ENCODE measurements at regions not wholly inside any gene's neighbourhood (a gene's known extent, or its start where the extent isn't known, plus 50 kb on each side); places are given as distances from the start of the nearest gene placed in this dataset.

DNA sequence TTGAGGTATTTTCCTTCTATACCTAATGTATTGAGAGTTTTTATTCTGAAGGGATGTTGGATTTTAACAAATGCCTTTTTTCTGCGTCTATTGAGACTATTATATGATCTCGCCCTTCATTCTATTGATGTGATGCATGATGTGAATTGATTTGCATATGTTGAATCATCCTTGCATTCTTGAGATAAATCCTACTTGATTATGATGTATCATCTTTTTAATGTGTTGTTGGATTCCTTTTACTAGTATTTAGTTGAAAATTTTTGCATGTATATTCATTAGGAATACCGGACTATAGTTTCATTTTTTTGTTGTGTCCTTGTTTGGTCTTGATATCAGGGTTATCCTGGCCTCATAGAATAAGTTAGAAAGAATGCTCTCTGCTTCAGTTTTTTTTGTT, 169.7 kb downstream of the NPR3 start:
- no peaks in the 10 kb centered on the region for H3K4me1 ChIP-seq
- H3K27me3 ChIP-seq = no peaks in the 10 kb centered on the region
- intact Hi-C loops (cut with DNase I; ENCODE audit: low total_unique reads) = no loop called here
- no peak overlapping the region for H3K4me3 ChIP-seq
- TF ChIP-seq CTCF (IDR thresholded peaks at IDR 0.05) (no peak), POLR2A (IDR thresholded peaks at IDR 0.05) (no peak)
- no peaks in the 10 kb centered on the region for H3K36me3 ChIP-seq
- DNase-seq = no peak
- peaks cover 0 to 16% of the 10 kb centered on the region in 2 donors for H3K9me3 ChIP-seq
- no peak overlapping the region for H3K27ac ChIP-seq

- intact Hi-C loops (cut with DNase I; ENCODE audit: low total_unique reads) = no loop called here
- Histone ChIP-seq H3K36me3 (no peaks in the 10 kb centered on the region), H3K4me1 (no peaks in the 10 kb centered on the region), H3K27me3 (no peaks in the 10 kb centered on the region), H3K9me3 (peaks cover 0 to 9% of the 10 kb centered on the region in 2 donors), H3K27ac (no peak overlapping the region), H3K4me3 (no peak overlapping the region)
- TF ChIP-seq CTCF (IDR thresholded peaks at IDR 0.05) = no peak
- TF ChIP-seq POLR2A (IDR thresholded peaks at IDR 0.05) = no peak
- no peak for DNase-seq
Observed at GRCh38 chr5:32887390-32887789, 176.3 kb downstream of the NPR3 start.

DNA sequence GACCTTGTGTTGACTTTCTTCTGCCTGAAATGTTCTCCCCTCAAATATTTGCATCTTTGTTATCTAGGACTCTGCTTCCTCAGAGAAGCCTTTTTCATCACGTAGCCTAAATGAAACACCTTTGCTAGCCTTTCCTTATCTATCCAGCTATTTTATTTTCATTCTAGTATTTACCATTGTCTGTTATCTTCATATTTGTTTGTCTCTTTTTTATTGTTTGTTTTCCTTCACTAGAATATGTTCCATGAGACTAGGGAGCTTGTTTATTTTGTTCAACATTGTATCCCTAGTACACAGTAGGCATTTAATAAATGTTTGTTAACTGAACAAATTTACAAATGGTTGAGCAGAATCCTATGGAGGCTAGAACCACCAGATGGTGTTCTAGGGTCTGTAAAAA, 178.0 kb downstream of the NPR3 start:
- H3K27me3 ChIP-seq = no peaks in the 10 kb centered on the region
- TF ChIP-seq CTCF (IDR thresholded peaks at IDR 0.05) = no peak
- no peak for TF ChIP-seq POLR2A (IDR thresholded peaks at IDR 0.05)
- intact Hi-C loops (cut with DNase I; ENCODE audit: low total_unique reads) = no loop called here
- H3K4me1 ChIP-seq = no peaks in the 10 kb centered on the region
- H3K9me3 ChIP-seq = peaks cover 0 to 5% of the 10 kb centered on the region in 2 donors
- H3K27ac ChIP-seq = no peak overlapping the region
- DNase-seq = no peak
- H3K4me3 ChIP-seq = no peak overlapping the region
- H3K36me3 ChIP-seq = no peaks in the 10 kb centered on the region

DNA sequence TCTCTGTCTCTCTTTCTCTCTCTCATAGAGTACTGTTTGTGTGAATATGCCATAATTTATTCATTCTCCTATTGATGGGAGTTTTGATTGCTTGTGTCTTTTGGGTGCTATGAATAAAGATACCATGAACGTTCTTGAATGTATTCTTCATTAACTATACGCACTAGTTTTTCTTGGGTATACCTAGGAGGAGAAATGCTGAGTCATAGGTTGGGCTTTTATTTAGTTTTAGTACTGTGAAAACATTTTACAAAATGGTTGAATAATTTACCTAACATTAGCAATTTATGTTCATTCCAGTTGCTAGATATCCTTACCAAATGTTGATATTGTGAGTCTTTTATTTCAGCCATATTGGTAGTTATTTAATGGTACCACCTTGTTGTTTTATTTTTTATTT, 192.5 kb downstream of the NPR3 start:
- Histone ChIP-seq H3K27me3 (no peaks in the 10 kb centered on the region), H3K4me1 (no peaks in the 10 kb centered on the region), H3K36me3 (no peaks in the 10 kb centered on the region), H3K27ac (no peak overlapping the region), H3K9me3 (no peaks in the 10 kb centered on the region), H3K4me3 (no peak overlapping the region)
- no peak for TF ChIP-seq CTCF (IDR thresholded peaks at IDR 0.05)
- no peak for TF ChIP-seq POLR2A (IDR thresholded peaks at IDR 0.05)
- intact Hi-C loops (cut with DNase I; ENCODE audit: low total_unique reads) = no loop called here
- no peak for DNase-seq

GRCh38 chr5:32908641-32909040, 197.5 kb downstream of the NPR3 start:
- no peaks in the 10 kb centered on the region for H3K9me3 ChIP-seq
- no peak for DNase-seq
- no peak overlapping the region for H3K27ac ChIP-seq
- H3K36me3 ChIP-seq = no peaks in the 10 kb centered on the region
- no peak for TF ChIP-seq CTCF (IDR thresholded peaks at IDR 0.05)
- no peaks in the 10 kb centered on the region for H3K27me3 ChIP-seq
- no peak overlapping the region for H3K4me3 ChIP-seq
- intact Hi-C loops (cut with DNase I; ENCODE audit: low total_unique reads) = no loop called here
- no peaks in the 10 kb centered on the region for H3K4me1 ChIP-seq

Data from uterus (tissue), 3 donors.